ENCODE measurements at regions not wholly inside any gene's neighbourhood (a gene's known extent, or its start where the extent isn't known, plus 50 kb on each side); places are given as distances from the start of the nearest gene placed in this dataset.

DNA sequence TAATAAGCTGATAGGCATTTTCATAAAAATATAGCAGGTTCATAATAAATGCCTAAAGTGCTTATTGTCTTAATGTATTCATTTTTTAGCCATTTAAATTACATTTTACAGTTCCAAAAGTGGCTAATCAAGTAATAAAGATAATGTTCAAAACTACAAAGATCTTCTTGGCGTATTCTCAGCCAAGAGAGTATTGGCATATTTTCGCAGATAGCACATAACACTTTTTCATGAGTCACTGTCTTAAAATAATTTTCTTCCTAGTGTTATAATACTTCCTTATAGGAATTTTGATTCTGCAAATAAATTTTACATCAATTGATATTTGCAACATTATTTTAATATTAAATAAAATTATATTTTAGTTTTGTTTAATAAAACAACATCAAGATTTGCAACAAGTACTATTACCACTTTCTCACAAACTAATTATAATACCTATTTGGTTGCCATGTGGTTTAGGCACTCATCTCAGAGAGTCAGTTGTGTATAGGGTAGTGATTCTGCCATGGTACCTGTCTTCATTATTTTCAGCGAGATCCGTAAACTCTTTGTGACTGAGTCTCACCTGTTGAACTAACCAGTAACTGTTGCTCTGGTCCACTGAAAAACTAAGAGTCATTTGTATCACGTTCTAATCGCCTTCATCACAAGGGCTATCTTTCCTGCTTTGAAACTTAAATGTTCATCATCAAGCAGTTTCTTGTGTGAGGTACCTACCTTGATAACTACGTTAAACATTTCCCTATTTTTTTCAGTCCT, 152.5 kb upstream of the AKR1E2 start:
- H3K14ac ChIP-seq (ENCODE audit: insufficient read depth, low read length): no peak overlapping the region
- no peaks in the 10 kb centered on the region for H3K23me2 ChIP-seq (ENCODE audit: insufficient read length, low read depth, low read length, poor library complexity, severe bottlenecking)
- no peaks in the 10 kb centered on the region for H3K27me3 ChIP-seq (ENCODE audit: insufficient read depth, low read length)
- no peaks in the 10 kb centered on the region for H4K20me1 ChIP-seq (ENCODE audit: control insufficient read depth, insufficient read depth, insufficient read length)
- H3K9me3 ChIP-seq (ENCODE audit: control insufficient read depth, low read depth, low read length): no peaks in the 10 kb centered on the region
- no peak overlapping the region for H3K56ac ChIP-seq (ENCODE audit: insufficient read length, low read depth, low read length)
- no peak overlapping the region for H3K23ac ChIP-seq (ENCODE audit: insufficient read length, low read depth, low read length)
- no peaks in the 10 kb centered on the region for H3K79me2 ChIP-seq (ENCODE audit: insufficient read depth, low read length)
- no peak overlapping the region for H3K4me2 ChIP-seq (ENCODE audit: insufficient read depth, insufficient read length, low read length)
- no peak overlapping the region for H2BK20ac ChIP-seq (ENCODE audit: low read depth, low read length, poor library complexity, severe bottlenecking)
- no peak overlapping the region for H3K9ac ChIP-seq (ENCODE audit: extremely low read depth, insufficient read length, low read length)
- H4K91ac ChIP-seq (ENCODE audit: insufficient read length, low read depth, low read length): no peak overlapping the region
- no peaks in the 10 kb centered on the region for H3K4me1 Mint-ChIP-seq
- H2BK120ac ChIP-seq (ENCODE audit: low read depth, low read length, poor library complexity, severe bottlenecking): no peak overlapping the region
- H2BK12ac ChIP-seq (ENCODE audit: insufficient read length, low read depth, low read length): no peak overlapping the region
- no peak overlapping the region for H3K4me3 Mint-ChIP-seq
- H4K8ac ChIP-seq (replicated peaks; ENCODE audit: insufficient read length, low read depth, low read length): no peak overlapping the region
- H4K5ac ChIP-seq (ENCODE audit: insufficient read length, low read depth, low read length): no peak overlapping the region
- H3K79me1 ChIP-seq (ENCODE audit: insufficient read depth, low read depth, low read length, poor library complexity, severe bottlenecking): no peaks in the 10 kb centered on the region
- no peak overlapping the region for H3K4ac ChIP-seq (ENCODE audit: low read depth, low read length)
- H2BK15ac ChIP-seq (ENCODE audit: low read depth, low read length): no peak overlapping the region
- no peak overlapping the region for H3T11ph ChIP-seq (ENCODE audit: low read length)
- WGBS (ENCODE audit: extremely low coverage, insufficient read length, low lambda C conversion rate): no CpG with 5 or more reads among the region's 7 CpGs
- no peak overlapping the region for H2AK5ac ChIP-seq (ENCODE audit: insufficient read length, low read length)
- no peak overlapping the region for H3K27ac Mint-ChIP-seq
- DNase-seq: no peak
- H3K27me3 Mint-ChIP-seq (ENCODE audit: low read depth): no peaks in the 10 kb centered on the region
- TF ChIP-seq, protein P1, sequence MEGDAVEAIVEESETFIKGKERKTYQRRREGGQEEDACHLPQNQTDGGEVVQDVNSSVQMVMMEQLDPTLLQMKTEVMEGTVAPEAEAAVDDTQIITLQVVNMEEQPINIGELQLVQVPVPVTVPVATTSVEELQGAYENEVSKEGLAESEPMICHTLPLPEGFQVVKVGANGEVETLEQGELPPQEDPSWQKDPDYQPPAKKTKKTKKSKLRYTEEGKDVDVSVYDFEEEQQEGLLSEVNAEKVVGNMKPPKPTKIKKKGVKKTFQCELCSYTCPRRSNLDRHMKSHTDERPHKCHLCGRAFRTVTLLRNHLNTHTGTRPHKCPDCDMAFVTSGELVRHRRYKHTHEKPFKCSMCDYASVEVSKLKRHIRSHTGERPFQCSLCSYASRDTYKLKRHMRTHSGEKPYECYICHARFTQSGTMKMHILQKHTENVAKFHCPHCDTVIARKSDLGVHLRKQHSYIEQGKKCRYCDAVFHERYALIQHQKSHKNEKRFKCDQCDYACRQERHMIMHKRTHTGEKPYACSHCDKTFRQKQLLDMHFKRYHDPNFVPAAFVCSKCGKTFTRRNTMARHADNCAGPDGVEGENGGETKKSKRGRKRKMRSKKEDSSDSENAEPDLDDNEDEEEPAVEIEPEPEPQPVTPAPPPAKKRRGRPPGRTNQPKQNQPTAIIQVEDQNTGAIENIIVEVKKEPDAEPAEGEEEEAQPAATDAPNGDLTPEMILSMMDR (conservative IDR thresholded peaks at IDR 0.05): no peak
- H2BK5ac ChIP-seq (ENCODE audit: insufficient read length, low read length): no peak overlapping the region
- no peaks in the 10 kb centered on the region for H3K4me1 ChIP-seq (ENCODE audit: insufficient read depth, low read length)
- H3K18ac ChIP-seq (ENCODE audit: insufficient read length, low read depth, low read length): no peak overlapping the region
- H2AFZ ChIP-seq (ENCODE audit: low read length): no peak overlapping the region
- no peak overlapping the region for H3K27ac ChIP-seq (ENCODE audit: insufficient read length, low read depth, low read length)
- H3K9me3 Mint-ChIP-seq: no peaks in the 10 kb centered on the region
- no peaks in the 10 kb centered on the region for H3K36me3 Mint-ChIP-seq (ENCODE audit: insufficient read depth in 1 of 3, low read depth in 3 of 3)
